Right lobe of liver (tissue), 6 donors: ENCODE measurements at regions not wholly inside any gene's neighbourhood (a gene's known extent, or its start where the extent isn't known, plus 50 kb on each side); places are given as distances from the start of the nearest gene placed in this dataset.
A peak's percentile ranks its signal among the peaks of the same experiment; 100 is the strongest.

ENCODE experiments used
- ATAC-seq, 4 donors: fragments of 200-7000 bp; cut with Tn5 transposase; one replicate each; pipeline ENCODE4 v1.9.1; 2020; ENCODE audit warnings: mild to moderate bottlenecking in 4 of 4, moderate library complexity in 4 of 4
- DNase-seq, 3 donors: peaks; one replicate each; pipeline ENCODE4 v3.0.0-alpha.2; 2020
- H3K27ac ChIP-seq, 3 donors: fragments of 200-600 bp; one replicate each; pipeline ENCODE4 v1.8.0; 2022
- H3K27me3 ChIP-seq, 2 donors: fragments of 200-600 bp; one replicate each; pipeline ENCODE4 v1.8.0; 2022
- H3K36me3 ChIP-seq, 4 donors: fragments of 200-600 bp; sonication (generic) in 1 of 4; one replicate each; pipeline versions ENCODE4 v1.5.1 to v1.8.0; 2017 to 2022; ENCODE audit warnings: control low read depth in 1 of 4
- H3K4me1 ChIP-seq, 4 donors: fragments of 200-600 bp; sonication (generic) in 1 of 4; one replicate each; pipeline versions ENCODE4 v1.5.1 to v1.8.0; 2017 to 2022; ENCODE audit warnings: control low read depth in 1 of 4
- H3K4me3 ChIP-seq, 3 donors: fragments of 200-600 bp; one replicate each; pipeline ENCODE4 v1.8.0; 2022
- H3K9me3 ChIP-seq, 4 donors: fragments of 200-600 bp; sonication (generic) in 1 of 4; one replicate each; pipeline versions ENCODE4 v1.5.1 to v1.8.0; 2017 to 2022; ENCODE audit warnings: control low read depth in 1 of 4
- POLR2A ChIP-seq: fragments of 450-650 bp; IDR thresholded peaks from one replicate; pipeline ENCODE4 v1.6.1; 2017; ENCODE audit warnings: antibody characterized with exemption, mild to moderate bottlenecking
- WGBS: methylation state at CpG from one replicate; pipeline ENCODE4 v1.1.6; 2018; ENCODE audit warnings: low coverage, low lambda C conversion rate; ENCODE audit not compliant: insufficient coverage; ENCODE audit errors: missing lambda C conversion rate; 5-methylcytosine and 5-hydroxymethylcytosine counted together
- intact Hi-C, 2 donors: fragments of 100-400 bp; cut with DNase I; formaldehyde crosslinking; loops; one replicate each; pipeline versions ENCODE4 v1.11.2 to v1.14.1; 2022
- TF ChIP-seq, protein P1 (sequence below), 4 donors: fragments of 200-600 bp in 3 of 4; fragments of 450-650 bp in 1 of 4; IDR thresholded peaks; one replicate each; pipeline versions ENCODE4 v1.5.1 to v1.8.0; 2016 to 2022; ENCODE audit warnings: antibody characterized with exemption in 4 of 4, mild to moderate bottlenecking in 2 of 4
- donor health status: DM: no; HTN: yes; CAD: no.
- donor health status: DM: no; HTN: no; CAD: no.
- donor health status: DM: no; HTN: no; CAD: no.
- donor health status: DM: no; HTN: yes; CAD: no.
- donor health status: DM: no; HTN: yes; CAD: no.

DNA sequence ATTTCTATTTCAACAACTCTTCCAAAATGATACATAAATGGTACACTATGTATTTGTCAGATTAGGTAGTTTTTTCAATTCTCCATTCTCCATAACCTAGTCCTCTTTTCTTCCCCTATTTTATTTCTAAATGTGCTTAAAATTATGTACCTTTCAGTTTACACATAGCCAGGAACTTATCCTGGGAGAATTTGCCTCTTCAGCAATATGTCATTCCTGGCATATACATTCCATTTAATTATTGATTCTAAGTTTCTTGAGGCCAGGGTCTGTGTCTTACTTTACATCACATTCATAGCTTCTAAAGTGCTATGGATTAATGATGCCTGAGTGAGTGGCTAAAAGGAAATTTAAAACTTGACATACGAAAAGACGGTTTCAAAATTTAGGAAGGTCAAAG is 199.8 kb downstream of the PDGFRA start:
- 70% methylated on average over 2 of the region's 2 CpGs for WGBS
- TF ChIP-seq, protein P1, sequence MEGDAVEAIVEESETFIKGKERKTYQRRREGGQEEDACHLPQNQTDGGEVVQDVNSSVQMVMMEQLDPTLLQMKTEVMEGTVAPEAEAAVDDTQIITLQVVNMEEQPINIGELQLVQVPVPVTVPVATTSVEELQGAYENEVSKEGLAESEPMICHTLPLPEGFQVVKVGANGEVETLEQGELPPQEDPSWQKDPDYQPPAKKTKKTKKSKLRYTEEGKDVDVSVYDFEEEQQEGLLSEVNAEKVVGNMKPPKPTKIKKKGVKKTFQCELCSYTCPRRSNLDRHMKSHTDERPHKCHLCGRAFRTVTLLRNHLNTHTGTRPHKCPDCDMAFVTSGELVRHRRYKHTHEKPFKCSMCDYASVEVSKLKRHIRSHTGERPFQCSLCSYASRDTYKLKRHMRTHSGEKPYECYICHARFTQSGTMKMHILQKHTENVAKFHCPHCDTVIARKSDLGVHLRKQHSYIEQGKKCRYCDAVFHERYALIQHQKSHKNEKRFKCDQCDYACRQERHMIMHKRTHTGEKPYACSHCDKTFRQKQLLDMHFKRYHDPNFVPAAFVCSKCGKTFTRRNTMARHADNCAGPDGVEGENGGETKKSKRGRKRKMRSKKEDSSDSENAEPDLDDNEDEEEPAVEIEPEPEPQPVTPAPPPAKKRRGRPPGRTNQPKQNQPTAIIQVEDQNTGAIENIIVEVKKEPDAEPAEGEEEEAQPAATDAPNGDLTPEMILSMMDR (IDR thresholded peaks at IDR 0.05), result no peak
- no peak for TF ChIP-seq POLR2A

DNA sequence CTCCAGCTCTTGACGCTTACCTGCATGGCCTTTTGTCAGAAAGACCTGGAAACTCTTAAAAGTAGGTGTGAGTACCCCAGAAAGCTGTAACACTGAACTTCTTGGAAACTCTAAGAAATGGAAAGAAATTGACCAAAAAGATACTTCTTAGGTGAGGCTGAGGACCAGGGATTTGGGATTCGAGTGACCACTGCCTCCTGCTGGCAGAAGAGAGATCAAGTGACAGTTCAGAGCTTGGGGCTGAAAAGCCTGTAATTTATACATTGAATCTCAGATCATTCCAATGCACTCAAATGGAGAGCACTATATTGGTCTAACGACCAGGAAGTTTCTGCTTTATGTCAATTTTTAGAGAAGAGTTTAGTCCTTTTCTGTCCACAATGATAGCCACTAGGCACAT is 204.6 kb downstream of the PDGFRA start:
- TF ChIP-seq, protein P1 (IDR thresholded peaks at IDR 0.05), result peak; percentile 28 to 43 (median 34)
- no peak for TF ChIP-seq POLR2A
- Histone ChIP-seq H3K27ac (no peak overlapping the region), H3K27me3 (no peaks in the 10 kb centered on the region), H3K9me3 (no peaks in the 10 kb centered on the region), H3K36me3 (no peaks in the 10 kb centered on the region), H3K4me1 (no peaks in the 10 kb centered on the region), H3K4me3 (no peak overlapping the region)
- 43% methylated on average over 3 of the region's 3 CpGs for WGBS
- intact Hi-C loops, result loop anchor here in 1 of 2 donors (5.0 kb wide), 1 partner anchor 106 kb away; no protein-coding TSS in a partner anchor
- peak in 1 of 4 donors; percentile 35 for ATAC-seq
- no peak for DNase-seq

More for the DNA sequence above, 199.8 kb downstream of the PDGFRA start:
- no peak overlapping the region for H3K4me3 ChIP-seq
- no peaks in the 10 kb centered on the region for H3K4me1 ChIP-seq
- intact Hi-C loops, result no loop called here
- DNase-seq (no peak), ATAC-seq (no peak)
- no peaks in the 10 kb centered on the region for H3K36me3 ChIP-seq
- H3K27me3 ChIP-seq, result no peaks in the 10 kb centered on the region
- no peak overlapping the region for H3K27ac ChIP-seq
- H3K9me3 ChIP-seq, result no peaks in the 10 kb centered on the region

DNA sequence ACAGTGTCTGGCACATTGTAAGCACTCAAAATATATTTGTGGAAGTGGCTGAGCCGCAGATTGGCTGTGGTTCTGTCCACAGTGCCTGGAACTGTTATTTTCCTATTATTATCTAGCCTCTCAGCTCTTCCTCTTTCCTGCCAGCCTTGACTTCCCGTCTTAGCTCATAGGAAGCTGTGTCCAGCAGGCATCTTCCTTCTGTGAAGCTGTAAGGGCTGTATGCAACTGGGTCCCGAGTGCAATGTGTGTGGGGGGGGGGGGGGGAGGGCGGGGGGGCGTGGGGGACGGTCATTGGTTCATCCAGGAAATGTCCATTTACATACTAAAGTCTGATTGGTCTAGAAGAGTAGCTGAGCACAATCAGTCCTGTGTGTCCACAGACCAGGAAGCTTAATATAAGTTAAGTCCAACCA is 210.7 kb downstream of the PDGFRA start:
- TF ChIP-seq POLR2A, result no peak
- TF ChIP-seq, protein P1 (IDR thresholded peaks at IDR 0.05), result no peak
- intact Hi-C loops, result loop anchor here in 1 of 2 donors (10.0 kb wide), 1 partner anchor 115 kb away; no protein-coding TSS in a partner anchor

DNA sequence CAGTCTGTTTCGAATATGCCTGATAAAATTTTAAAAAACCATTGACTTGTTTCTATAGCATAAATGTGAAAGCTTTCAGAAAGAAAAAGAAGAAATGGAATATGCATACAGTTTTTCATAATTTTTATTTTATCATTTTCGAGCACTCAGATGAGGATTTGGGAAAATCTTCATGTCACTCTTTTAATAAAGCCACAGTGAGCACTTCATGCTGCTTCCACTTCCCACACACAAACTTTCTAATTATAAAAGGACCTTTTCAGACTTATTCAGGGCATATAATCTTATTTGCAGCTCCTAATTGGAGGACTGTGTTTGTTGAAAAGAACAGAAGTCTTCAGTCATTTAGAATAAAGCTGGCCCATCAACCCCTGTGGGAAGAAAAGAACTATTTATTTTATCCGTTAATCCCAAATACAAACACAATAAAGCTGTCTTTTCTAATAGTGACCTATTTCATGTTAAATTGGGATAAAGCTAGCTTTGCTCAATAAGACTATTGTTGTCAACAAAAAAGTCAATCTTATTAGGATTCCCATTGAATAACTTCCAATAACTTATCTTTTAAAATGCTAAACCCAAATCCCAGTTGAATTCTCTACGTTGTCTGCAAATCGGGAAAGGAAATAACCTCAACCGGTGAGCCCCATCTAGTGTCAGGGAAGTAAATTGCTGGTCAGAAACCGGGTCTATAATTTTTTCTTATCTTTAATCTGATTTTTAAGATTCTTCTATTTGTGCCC is 211.5 kb downstream of the PDGFRA start:
- intact Hi-C loops, result loop anchor here in 1 of 2 donors (10.0 kb wide), 1 partner anchor 116 kb away; no protein-coding TSS in a partner anchor
- WGBS, result 13% methylated on average over 7 of the region's 7 CpGs
- Histone ChIP-seq H3K27ac (no peak overlapping the region), H3K27me3 (no peaks in the 10 kb centered on the region), H3K36me3 (no peaks in the 10 kb centered on the region), H3K4me3 (no peak overlapping the region), H3K9me3 (no peaks in the 10 kb centered on the region), H3K4me1 (no peaks in the 10 kb centered on the region)
- ATAC-seq (peak; percentile 52 to 72 (median 64)), DNase-seq (no peak)
- TF ChIP-seq, protein P1 (IDR thresholded peaks at IDR 0.05), result peak; percentile 59 to 73 (median 65)
- TF ChIP-seq POLR2A, result no peak

More for the DNA sequence above, 210.7 kb downstream of the PDGFRA start:
- H3K36me3 ChIP-seq, result no peaks in the 10 kb centered on the region
- 14% methylated on average over 5 of the region's 6 CpGs for WGBS
- H3K27ac ChIP-seq, result no peak overlapping the region
- no peaks in the 10 kb centered on the region for H3K9me3 ChIP-seq
- DNase-seq, result peak in 2 of 3 donors; percentile 18 to 47
- H3K4me3 ChIP-seq, result no peak overlapping the region
- peak; percentile 75 to 91 (median 88) for ATAC-seq
- H3K27me3 ChIP-seq, result no peaks in the 10 kb centered on the region
- H3K4me1 ChIP-seq, result no peaks in the 10 kb centered on the region
